Muscle of back (tissue), 3 donors: ENCODE measurements at regions not wholly inside any gene's neighbourhood (a gene's known extent, or its start where the extent isn't known, plus 50 kb on each side); places are given as distances from the start of the nearest gene placed in this dataset.
A peak's percentile ranks its signal among the peaks of the same experiment; 100 is the strongest.
"Not testable (repeated sequence)": the region's sequence is repeated elsewhere in the genome, so short reads cannot be mapped to it uniquely, and the experiment has no call there.

Experiments used
- DNase-seq, 3 donors: peaks; one replicate each; pipeline versions ENCODE4 v3.0.0 to v3.0.0-alpha.2; 2013

DNA sequence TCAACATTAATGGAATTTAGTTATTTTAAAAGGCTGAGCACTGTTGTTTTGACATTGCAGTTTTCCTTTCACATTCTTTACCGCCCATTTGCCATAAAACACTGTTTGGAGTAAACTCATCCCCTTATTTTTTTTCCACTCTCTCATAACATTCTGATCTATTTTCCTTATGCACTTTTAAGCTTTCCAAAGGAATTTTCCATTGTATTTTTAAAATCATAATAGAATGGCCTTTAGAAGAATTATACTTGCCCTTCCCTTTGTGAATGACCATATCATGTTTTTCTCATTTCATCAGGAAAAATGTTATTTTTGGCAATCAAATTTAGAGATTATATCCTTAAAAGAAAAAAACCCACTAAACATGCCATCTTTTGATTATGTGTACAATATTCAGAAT, 1074.2 kb downstream of the STIM2 start:
- peak in 1 of 3 donors; percentile 50 for DNase-seq

DNA sequence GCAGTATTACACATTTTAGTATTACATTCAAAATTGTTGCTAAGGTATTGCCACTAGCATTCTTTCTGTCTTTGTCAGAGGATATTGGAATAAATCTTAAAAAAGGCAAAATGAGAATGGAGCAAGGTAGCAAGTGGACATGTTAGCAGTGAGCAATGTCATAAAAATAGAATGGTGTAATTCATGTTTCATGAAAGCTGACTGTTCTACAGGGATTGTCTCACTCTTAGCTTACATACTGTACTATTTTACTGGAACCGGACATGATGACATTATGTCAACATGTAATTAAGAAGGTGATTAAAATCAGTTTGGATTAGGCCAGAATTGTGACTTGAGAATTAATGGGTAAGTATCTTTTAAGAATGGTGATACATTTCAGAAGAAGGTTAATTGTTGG, 1086.2 kb downstream of the STIM2 start:
- DNase-seq, result no peak

DNA sequence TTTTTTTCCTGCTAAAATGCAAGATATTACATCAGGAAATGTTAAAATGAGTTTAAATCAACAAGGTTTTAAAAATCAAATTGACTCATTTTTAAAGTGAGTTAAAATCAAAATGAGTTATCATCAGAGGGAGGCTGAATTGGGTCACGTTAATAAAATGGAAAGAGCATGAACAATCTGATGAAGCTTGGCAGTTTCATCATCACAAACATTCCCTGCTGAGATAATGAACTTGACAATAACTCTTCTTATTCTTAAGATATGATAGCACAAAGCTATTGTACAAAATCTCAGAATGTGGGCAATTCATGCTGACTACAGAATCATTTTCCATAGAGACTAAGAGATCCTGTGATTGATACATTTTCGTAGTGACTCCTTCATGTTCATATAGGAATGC, 1086.7 kb downstream of the STIM2 start:
- no peak for DNase-seq

DNA sequence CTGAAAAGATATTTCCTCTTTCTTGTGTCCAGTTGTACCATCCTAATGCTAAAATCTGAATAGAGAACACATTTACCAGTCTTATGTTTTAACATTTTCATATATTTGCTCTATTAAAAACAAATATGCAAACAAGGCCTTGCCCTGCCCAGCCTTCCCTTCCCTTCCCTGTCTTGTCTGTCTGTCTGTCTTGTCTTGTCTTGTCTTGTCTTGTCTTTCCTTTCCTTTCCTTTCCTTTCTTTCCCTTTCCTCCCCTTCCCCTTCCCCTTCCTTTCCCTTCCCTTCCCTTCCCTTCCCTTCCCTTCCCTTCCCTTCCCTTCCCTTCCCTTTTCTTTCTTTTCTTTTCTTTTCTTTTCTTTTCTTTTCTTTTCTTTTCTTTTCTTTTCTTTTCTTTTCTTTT, 1103.5 kb downstream of the STIM2 start:
- DNase-seq, result no peak

- no peak for DNase-seq
Measured at GRCh38 chr4:27966664-27967063, 1106.0 kb downstream of the STIM2 start.

- DNase-seq, result no peak
Measured at GRCh38 chr4:27973056-27973455, 1112.4 kb downstream of the STIM2 start.

DNA sequence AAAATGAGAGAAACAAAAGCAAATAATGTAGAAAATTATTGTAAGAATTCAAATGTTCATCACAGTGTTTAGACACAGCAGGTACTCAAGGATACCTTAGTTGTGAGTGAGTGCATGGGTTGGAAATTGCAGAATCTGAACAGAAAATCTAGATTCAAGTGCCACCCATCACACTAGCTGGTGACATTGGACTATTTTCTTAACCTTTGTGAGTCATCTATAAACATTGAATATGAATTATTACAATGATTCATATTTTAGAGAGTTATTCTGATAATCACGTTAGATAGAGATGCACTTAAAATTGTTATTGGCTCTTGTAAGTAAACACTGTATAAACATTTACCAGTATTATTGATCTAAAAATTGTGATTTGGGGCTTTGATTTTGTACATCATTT, 1113.1 kb downstream of the STIM2 start:
- DNase-seq, result no peak

DNA sequence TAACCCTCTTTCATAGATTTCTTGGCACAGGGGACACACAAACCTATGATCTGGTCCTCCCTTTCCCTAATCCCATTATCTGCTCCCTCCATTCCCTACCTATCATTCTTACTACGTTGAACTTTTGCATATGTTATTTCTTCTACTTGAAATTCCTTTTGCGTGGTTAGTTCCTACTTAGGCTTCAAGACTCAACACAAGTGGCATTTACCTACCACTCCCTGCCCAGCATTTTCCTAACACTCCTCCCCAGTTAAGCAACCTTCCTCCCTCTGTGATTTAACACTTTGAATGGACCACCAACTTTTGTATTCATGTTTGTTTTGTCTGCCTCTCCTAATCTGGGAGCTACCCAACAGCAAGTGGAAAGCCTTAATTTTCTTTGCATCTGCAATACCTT, 1113.7 kb downstream of the STIM2 start:
- DNase-seq, result no peak

DNA sequence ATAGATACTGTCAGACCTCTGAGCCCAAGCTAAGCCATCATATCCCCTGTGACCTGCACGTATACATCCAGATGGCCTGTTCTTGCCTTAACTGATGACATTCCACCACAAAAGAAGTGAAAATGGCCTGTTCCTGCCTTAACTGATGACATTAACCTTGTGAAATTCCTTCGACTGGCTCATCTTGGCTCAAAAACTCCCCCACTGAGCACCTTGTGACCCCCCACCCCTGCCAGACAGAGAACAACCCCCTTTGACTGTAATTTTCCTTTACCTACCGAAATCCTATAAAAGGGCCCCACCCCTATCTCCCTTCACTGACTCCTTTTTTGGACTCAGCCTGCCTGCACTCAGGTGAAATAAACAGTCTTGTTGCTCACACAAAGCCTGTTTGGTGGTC, 1114.2 kb downstream of the STIM2 start:
- not testable (repeated sequence) for DNase-seq

GRCh38 chr4:27978427-27979109, 1117.9 kb downstream of the STIM2 start:
- DNase-seq, result not testable (repeated sequence)

DNA sequence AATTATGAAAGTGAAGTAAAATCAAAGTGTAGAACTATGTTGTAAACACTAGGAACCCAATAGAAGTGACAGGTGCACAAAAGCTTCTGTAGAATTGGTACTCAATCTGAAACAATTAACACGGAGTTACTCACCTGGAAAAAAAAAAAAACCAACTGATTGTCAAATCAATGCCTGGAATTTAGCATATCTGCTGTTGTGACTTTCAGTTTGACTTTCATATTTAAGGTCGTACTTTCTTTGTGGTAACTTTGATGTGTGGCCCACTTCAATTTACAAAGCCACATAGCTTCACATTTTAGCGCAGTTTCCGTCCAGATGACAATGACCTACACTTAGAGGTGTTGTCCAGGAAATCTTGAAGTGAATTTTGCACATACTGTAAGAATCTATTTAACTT, 1124.9 kb downstream of the STIM2 start:
- DNase-seq, result no peak

GRCh38 chr4:27986476-27986875, 1125.8 kb downstream of the STIM2 start:
- no peak for DNase-seq

- DNase-seq, result no peak
Measured at GRCh38 chr4:28001698-28002097, 1141.1 kb downstream of the STIM2 start.

DNA sequence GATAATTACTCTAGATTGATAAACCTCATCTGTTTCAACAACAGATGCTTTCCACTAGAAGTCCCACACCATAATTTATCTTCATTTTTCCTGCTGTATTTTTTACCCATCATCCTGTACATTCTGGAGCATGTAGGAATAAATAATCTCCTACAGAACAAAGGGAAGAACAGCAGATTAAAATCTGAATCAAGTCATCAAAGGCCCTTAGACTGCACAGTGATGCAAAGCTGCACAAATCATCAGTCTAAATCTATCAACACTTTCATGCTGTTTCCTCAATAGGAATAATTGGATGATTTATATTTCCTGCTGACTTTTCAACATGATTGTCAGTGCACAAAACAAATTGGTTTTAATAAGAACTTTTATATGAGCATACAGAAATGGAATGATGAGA, 1143.9 kb downstream of the STIM2 start:
- DNase-seq, result no peak

DNA sequence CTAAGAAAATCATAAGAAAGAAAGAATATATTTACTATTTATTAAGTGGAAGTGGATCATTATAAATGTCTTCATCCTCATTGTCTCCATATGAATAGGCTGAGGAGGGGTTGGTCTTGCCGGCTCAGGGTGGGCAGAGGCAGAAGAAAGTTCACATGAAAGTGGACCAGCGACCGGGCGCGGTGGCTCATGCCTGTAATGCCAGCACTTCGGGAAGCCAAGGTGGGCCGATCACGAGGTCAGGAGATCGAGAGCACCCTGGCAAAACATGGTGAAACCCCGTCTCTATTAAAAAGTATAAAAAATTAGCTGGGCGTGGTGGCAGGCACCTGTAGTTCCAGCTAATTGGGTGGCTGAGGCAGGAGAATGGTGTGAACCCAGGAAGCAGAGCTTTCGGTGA, 1145.4 kb downstream of the STIM2 start:
- no peak for DNase-seq

GRCh38 chr4:28007693-28008092, 1147.1 kb downstream of the STIM2 start:
- DNase-seq, result no peak

DNA sequence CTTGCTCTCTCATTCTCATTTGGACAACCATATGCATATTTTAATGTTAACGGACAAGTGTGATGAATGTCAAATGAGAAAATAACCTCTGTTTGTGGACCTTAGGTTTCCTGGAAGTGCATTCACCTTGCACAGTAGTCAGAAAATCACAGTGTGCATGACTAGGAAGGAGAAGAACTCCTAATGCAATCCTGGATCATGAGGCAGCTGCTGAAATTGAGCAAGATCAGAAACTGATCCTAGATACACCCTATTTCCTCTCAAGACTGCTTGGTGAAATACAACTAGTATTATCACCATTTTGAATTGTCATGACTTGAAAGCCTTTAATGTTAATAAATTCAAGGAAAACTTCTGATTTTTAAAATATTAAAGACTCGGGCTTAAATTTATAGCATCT, 1148.9 kb downstream of the STIM2 start:
- no peak for DNase-seq

DNA sequence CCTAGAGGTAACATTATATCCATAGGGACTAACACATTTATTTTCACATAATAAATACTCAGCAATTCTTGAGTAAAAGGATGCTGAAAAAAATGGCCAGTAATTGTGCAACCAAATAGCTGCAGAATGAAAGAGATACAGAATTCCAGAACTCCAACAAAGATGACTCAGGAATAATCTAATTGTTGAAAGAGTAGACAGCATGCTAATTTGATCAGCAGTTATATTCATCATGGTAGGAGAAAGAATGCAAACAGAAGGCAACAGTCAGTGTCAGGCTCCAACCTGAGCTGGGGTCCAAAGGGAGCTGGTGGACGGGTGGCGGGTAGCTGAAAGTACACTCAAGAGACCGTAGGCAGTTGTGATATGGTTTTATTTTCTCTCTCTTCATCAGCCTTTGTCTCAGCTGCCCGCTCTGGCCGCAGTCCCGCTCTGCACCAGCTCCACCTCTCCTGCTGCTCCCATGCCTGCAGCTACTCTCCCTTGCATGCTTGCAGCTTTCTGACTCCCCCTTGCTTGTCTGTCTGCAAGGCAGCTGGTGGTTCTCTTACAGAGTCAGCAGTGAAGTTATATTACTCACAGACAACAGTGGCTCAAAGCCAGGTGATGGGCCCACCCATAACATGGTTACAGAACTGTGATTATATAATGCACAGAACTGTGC, 1150.1 kb downstream of the STIM2 start:
- peak in 1 of 3 donors; percentile 8 for DNase-seq

DNA sequence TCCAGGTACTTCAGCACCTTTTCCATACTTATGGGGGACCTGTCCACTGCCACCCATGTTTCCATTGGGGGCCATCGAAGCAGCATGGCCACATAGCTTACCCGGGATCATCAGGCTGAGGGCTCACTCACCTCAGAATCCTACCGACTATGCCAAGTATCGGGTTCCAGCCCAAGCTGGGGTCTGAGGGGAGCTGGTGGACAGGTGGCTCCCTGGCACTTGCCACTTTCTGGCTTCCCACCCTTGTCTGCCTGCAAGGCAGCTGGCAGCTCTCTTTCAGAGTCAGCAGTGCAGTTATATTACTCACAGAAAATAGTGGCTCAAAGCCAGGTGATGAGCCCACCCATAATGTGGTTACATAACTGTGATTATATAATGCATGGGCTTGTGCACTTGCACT, 1153.8 kb downstream of the STIM2 start:
- DNase-seq, result no peak

- no peak for DNase-seq
Measured at GRCh38 chr4:28015996-28016395, 1155.4 kb downstream of the STIM2 start.

DNA sequence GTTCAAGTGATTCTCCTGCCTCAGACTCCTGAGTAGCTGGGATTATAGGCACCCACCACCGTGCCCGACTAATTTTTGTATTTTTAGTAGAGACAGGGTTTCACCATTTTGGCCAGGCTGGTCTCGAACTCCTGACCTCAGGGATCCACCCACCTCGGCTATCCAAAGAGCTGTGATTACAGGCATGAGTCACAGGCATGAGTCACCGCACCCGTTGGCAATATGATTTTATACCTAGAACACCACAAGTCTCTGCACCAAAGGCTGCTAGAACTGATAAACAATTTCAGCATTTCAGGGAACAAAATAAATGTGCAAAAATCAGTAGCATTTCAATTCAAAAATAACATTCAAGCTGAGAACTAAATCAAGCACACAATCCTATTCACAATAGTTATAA, 1177.6 kb downstream of the STIM2 start:
- DNase-seq, result not testable (repeated sequence)

DNA sequence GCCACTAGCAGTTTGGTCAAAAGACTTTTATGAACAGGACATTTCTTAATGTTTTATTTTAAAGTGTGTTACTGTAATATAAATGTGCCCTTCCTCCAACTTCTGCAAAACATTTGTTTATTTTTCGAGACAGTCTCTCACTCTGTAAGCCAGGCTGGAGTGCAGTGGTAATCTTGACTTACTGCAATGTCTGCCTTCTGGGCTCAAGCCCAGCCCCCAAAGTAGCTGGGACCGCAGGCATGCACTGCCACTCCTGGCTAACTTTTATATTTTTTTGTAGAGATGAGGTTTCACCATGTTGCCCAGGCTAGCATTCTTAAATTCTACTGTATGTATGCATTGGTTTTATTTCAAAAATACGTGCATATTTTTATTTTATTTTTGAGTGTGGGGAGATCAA, 1201.9 kb downstream of the STIM2 start:
- DNase-seq, result no peak

- DNase-seq, result no peak
Measured at GRCh38 chr4:28073860-28074555, 1213.4 kb downstream of the STIM2 start.
